ENCODE measurements at regions not wholly inside any gene's neighbourhood (a gene's known extent, or its start where the extent isn't known, plus 50 kb on each side); places are given as distances from the start of the nearest gene placed in this dataset.

GRCh38 chr12:58995666-58996363, 75.5 kb upstream of the LRIG3 start:
- H3K27ac ChIP-seq (ENCODE audit: low read depth, low read length) = no peak overlapping the region
- H3K9me3 ChIP-seq (ENCODE audit: control insufficient read depth in 5 of 5, low read length in 5 of 5) = no peaks in the 10 kb centered on the region
- no peaks in the 10 kb centered on the region for H3K27me3 ChIP-seq (ENCODE audit: control insufficient read depth in 5 of 5, insufficient read depth in 4 of 5, low read length in 5 of 5)
- H3K36me3 ChIP-seq (ENCODE audit: control insufficient read depth in 5 of 5, insufficient read depth in 5 of 5, low read length in 5 of 5) = no peaks in the 10 kb centered on the region
- H3K9ac ChIP-seq (ENCODE audit: low read length in 5 of 5) = no peak overlapping the region
- H3K4me3 ChIP-seq (ENCODE audit: low read depth in 1 of 5, low read length in 5 of 5) = no peak overlapping the region
- H3K4me1 ChIP-seq (ENCODE audit: control insufficient read depth in 5 of 5, insufficient read depth in 5 of 5, low read length in 5 of 5) = no peaks in the 10 kb centered on the region

- Histone ChIP-seq H3K9ac (ENCODE audit: low read length in 5 of 5) (no peak overlapping the region), H3K27me3 (ENCODE audit: control insufficient read depth in 5 of 5, insufficient read depth in 4 of 5, low read length in 5 of 5) (no peaks in the 10 kb centered on the region), H3K4me1 (ENCODE audit: control insufficient read depth in 5 of 5, insufficient read depth in 5 of 5, low read length in 5 of 5) (no peaks in the 10 kb centered on the region), H3K36me3 (ENCODE audit: control insufficient read depth in 5 of 5, insufficient read depth in 5 of 5, low read length in 5 of 5) (no peaks in the 10 kb centered on the region), H3K27ac (ENCODE audit: low read depth, low read length) (no peak overlapping the region), H3K9me3 (ENCODE audit: control insufficient read depth in 5 of 5, low read length in 5 of 5) (peaks cover 0 to 6% (median 0%) of the 10 kb centered on the region in 5 donors), H3K4me3 (ENCODE audit: low read depth in 1 of 5, low read length in 5 of 5) (no peak overlapping the region)
Measured at GRCh38 chr12:58988643-58989344, 68.5 kb upstream of the LRIG3 start.

- H3K36me3 ChIP-seq (ENCODE audit: control insufficient read depth in 5 of 5, insufficient read depth in 5 of 5, low read length in 5 of 5) = no peaks in the 10 kb centered on the region
- no peaks in the 10 kb centered on the region for H3K9me3 ChIP-seq (ENCODE audit: control insufficient read depth in 5 of 5, low read length in 5 of 5)
- H3K9ac ChIP-seq (ENCODE audit: low read length in 5 of 5) = no peak overlapping the region
- H3K27ac ChIP-seq (ENCODE audit: low read depth, low read length) = no peak overlapping the region
- H3K27me3 ChIP-seq (ENCODE audit: control insufficient read depth in 5 of 5, insufficient read depth in 4 of 5, low read length in 5 of 5) = no peaks in the 10 kb centered on the region
- H3K4me1 ChIP-seq (ENCODE audit: control insufficient read depth in 5 of 5, insufficient read depth in 5 of 5, low read length in 5 of 5) = no peaks in the 10 kb centered on the region
- no peak overlapping the region for H3K4me3 ChIP-seq (ENCODE audit: low read depth in 1 of 5, low read length in 5 of 5)
Measured at GRCh38 chr12:58981961-58982360, 61.7 kb upstream of the LRIG3 start.

GRCh38 chr12:58980768-58981167, 60.5 kb upstream of the LRIG3 start:
- Histone ChIP-seq H3K9ac (ENCODE audit: low read length in 5 of 5) (no peak overlapping the region), H3K4me1 (ENCODE audit: control insufficient read depth in 5 of 5, insufficient read depth in 5 of 5, low read length in 5 of 5) (no peaks in the 10 kb centered on the region), H3K27ac (ENCODE audit: low read depth, low read length) (no peak overlapping the region), H3K36me3 (ENCODE audit: control insufficient read depth in 5 of 5, insufficient read depth in 5 of 5, low read length in 5 of 5) (no peaks in the 10 kb centered on the region), H3K27me3 (ENCODE audit: control insufficient read depth in 5 of 5, insufficient read depth in 4 of 5, low read length in 5 of 5) (no peaks in the 10 kb centered on the region), H3K4me3 (ENCODE audit: low read depth in 1 of 5, low read length in 5 of 5) (no peak overlapping the region), H3K9me3 (ENCODE audit: control insufficient read depth in 5 of 5, low read length in 5 of 5) (no peaks in the 10 kb centered on the region)

- Histone ChIP-seq H3K4me1 (ENCODE audit: control insufficient read depth in 5 of 5, insufficient read depth in 5 of 5, low read length in 5 of 5) (no peaks in the 10 kb centered on the region), H3K9ac (ENCODE audit: low read length in 5 of 5) (no peak overlapping the region), H3K27ac (ENCODE audit: low read depth, low read length) (no peak overlapping the region), H3K27me3 (ENCODE audit: control insufficient read depth in 5 of 5, insufficient read depth in 4 of 5, low read length in 5 of 5) (no peaks in the 10 kb centered on the region), H3K36me3 (ENCODE audit: control insufficient read depth in 5 of 5, insufficient read depth in 5 of 5, low read length in 5 of 5) (no peaks in the 10 kb centered on the region), H3K4me3 (ENCODE audit: low read depth in 1 of 5, low read length in 5 of 5) (no peak overlapping the region), H3K9me3 (ENCODE audit: control insufficient read depth in 5 of 5, low read length in 5 of 5) (no peaks in the 10 kb centered on the region)
Measured at GRCh38 chr12:58978717-58979116, 58.4 kb upstream of the LRIG3 start.

- no peaks in the 10 kb centered on the region for H3K36me3 ChIP-seq (ENCODE audit: control insufficient read depth in 5 of 5, insufficient read depth in 5 of 5, low read length in 5 of 5)
- H3K9ac ChIP-seq (ENCODE audit: low read length in 5 of 5) = no peak overlapping the region
- H3K27ac ChIP-seq (ENCODE audit: low read depth, low read length) = no peak overlapping the region
- no peak overlapping the region for H3K4me3 ChIP-seq (ENCODE audit: low read depth in 1 of 5, low read length in 5 of 5)
- H3K9me3 ChIP-seq (ENCODE audit: control insufficient read depth in 5 of 5, low read length in 5 of 5) = no peaks in the 10 kb centered on the region
- H3K27me3 ChIP-seq (ENCODE audit: control insufficient read depth in 5 of 5, insufficient read depth in 4 of 5, low read length in 5 of 5) = no peaks in the 10 kb centered on the region
- H3K4me1 ChIP-seq (ENCODE audit: control insufficient read depth in 5 of 5, insufficient read depth in 5 of 5, low read length in 5 of 5) = no peaks in the 10 kb centered on the region
Measured at GRCh38 chr12:58977476-58977875, 57.2 kb upstream of the LRIG3 start.

- H3K27ac ChIP-seq (ENCODE audit: low read depth, low read length) = no peak overlapping the region
- H3K4me3 ChIP-seq (ENCODE audit: low read depth in 1 of 5, low read length in 5 of 5) = no peak overlapping the region
- H3K27me3 ChIP-seq (ENCODE audit: control insufficient read depth in 5 of 5, insufficient read depth in 4 of 5, low read length in 5 of 5) = no peaks in the 10 kb centered on the region
- no peak overlapping the region for H3K9ac ChIP-seq (ENCODE audit: low read length in 5 of 5)
- H3K36me3 ChIP-seq (ENCODE audit: control insufficient read depth in 5 of 5, insufficient read depth in 5 of 5, low read length in 5 of 5) = no peaks in the 10 kb centered on the region
- H3K9me3 ChIP-seq (ENCODE audit: control insufficient read depth in 5 of 5, low read length in 5 of 5) = no peaks in the 10 kb centered on the region
- H3K4me1 ChIP-seq (ENCODE audit: control insufficient read depth in 5 of 5, insufficient read depth in 5 of 5, low read length in 5 of 5) = no peaks in the 10 kb centered on the region
Measured at GRCh38 chr12:58976146-58976545, 55.8 kb upstream of the LRIG3 start.

Measured in subcutaneous abdominal adipose tissue (tissue), 5 donors.